Renal pelvis (tissue), 1 donor: ENCODE measurements at regions not wholly inside any gene's neighbourhood (a gene's known extent, or its start where the extent isn't known, plus 50 kb on each side); places are given as distances from the start of the nearest gene placed in this dataset.
A peak's percentile ranks its signal among the peaks of the same experiment; 100 is the strongest.

Experiments
- DNase-seq: peaks from one replicate; pipeline ENCODE4 v3.0.0-alpha.2; 2013

- DNase-seq: no peak
Observed at GRCh38 chr1:231108516-231109302, 53.1 kb upstream of the TRIM67 start.

GRCh38 chr1:231107600-231108326 is 54.1 kb upstream of the TRIM67 start:
- DNase-seq: no peak

- no peak for DNase-seq
Observed at GRCh38 chr1:231107151-231107550, 54.7 kb upstream of the TRIM67 start.

- DNase-seq: no peak
Observed at GRCh38 chr1:231106347-231106746, 55.5 kb upstream of the TRIM67 start.

GRCh38 chr1:231104917-231105316 is 56.9 kb upstream of the TRIM67 start:
- no peak for DNase-seq

GRCh38 chr1:231103961-231104360 is 57.9 kb upstream of the TRIM67 start:
- no peak for DNase-seq

- DNase-seq: peak; percentile 33
Observed at GRCh38 chr1:231099996-231100767, 60.1 kb upstream of the FAM89A start.

GRCh38 chr1:231099311-231099710 is 59.3 kb upstream of the FAM89A start:
- DNase-seq: no peak

- DNase-seq: no peak
Observed at GRCh38 chr1:231095595-231095994, 55.5 kb upstream of the FAM89A start.

GRCh38 chr1:231094421-231094820 is 54.4 kb upstream of the FAM89A start:
- DNase-seq: no peak

GRCh38 chr1:231093156-231093922 is 53.3 kb upstream of the FAM89A start:
- peak; percentile 15 for DNase-seq

GRCh38 chr1:231092380-231092779 is 52.3 kb upstream of the FAM89A start:
- DNase-seq: no peak

- no peak for DNase-seq
Observed at GRCh38 chr1:231091831-231092301, 51.8 kb upstream of the FAM89A start.

- DNase-seq: no peak
Observed at GRCh38 chr1:231091415-231091814, 51.4 kb upstream of the FAM89A start.
